Heart right ventricle (tissue), 16 donors: ENCODE measurements at regions not wholly inside any gene's neighbourhood (a gene's known extent, or its start where the extent isn't known, plus 50 kb on each side); places are given as distances from the start of the nearest gene placed in this dataset.

ENCODE experiments used
- ATAC-seq, 8 donors: fragments of 200-7000 bp; cut with Tn5 transposase; one replicate each; pipeline ENCODE4 v1.9.1; 2020; ENCODE audit warnings: mild to moderate bottlenecking in 8 of 8, moderate library complexity in 8 of 8, moderate number of reproducible peaks in 1 of 8
- DNase-seq, 2 donors: peaks; one replicate each; pipeline ENCODE4 v3.0.0-alpha.2; 2020
- H3K27ac ChIP-seq, 10 donors: fragments of 200-600 bp; sonication (generic) in 2 of 10; one replicate each; pipeline versions ENCODE4 v1.5.0 to v1.8.0; 2020 to 2022; ENCODE audit warnings: mild to moderate bottlenecking in 3 of 10
- H3K27me3 ChIP-seq, 7 donors: fragments of 200-600 bp; one replicate each; pipeline ENCODE4 v1.8.0; 2021 to 2022; ENCODE audit warnings: mild to moderate bottlenecking in 2 of 7
- H3K36me3 ChIP-seq, 9 donors: fragments of 200-600 bp; sonication (generic) in 1 of 9; one replicate each; pipeline versions ENCODE4 v1.5.0 to v1.8.0; 2020 to 2022; ENCODE audit warnings: mild to moderate bottlenecking in 2 of 9
- H3K4me1 ChIP-seq, 9 donors: fragments of 200-600 bp; sonication (generic) in 1 of 9; one replicate each; pipeline versions ENCODE4 v1.5.0 to v1.8.0; 2020 to 2022; ENCODE audit warnings: mild to moderate bottlenecking in 4 of 9
- H3K4me3 ChIP-seq, 10 donors: fragments of 200-600 bp; sonication (generic) in 2 of 10; one replicate each; pipeline versions ENCODE4 v1.5.0 to v1.8.0; 2020 to 2022; ENCODE audit warnings: mild to moderate bottlenecking in 7 of 10, moderate library complexity in 2 of 10
- H3K9me3 ChIP-seq, 11 donors: fragments of 200-600 bp in 10 of 11; sonication (generic) in 2 of 11; one replicate each; pipeline versions ENCODE4 v1.5.0 to v1.8.0; 2013 to 2022; ENCODE audit warnings: mild to moderate bottlenecking in 2 of 11, control low read depth in 1 of 11, moderate library complexity in 1 of 11
- WGBS, 2 donors: extraction: QIAGEN DNeasy Blood & Tissue Kit; methylation state at CpG; one replicate each; pipeline ENCODE4 v1.1.7; 2013; ENCODE audit warnings: inconsistent platforms in 1 of 2; 5-methylcytosine and 5-hydroxymethylcytosine counted together
- intact Hi-C, 10 donors: fragments of 100-400 bp; cut with DNase I; formaldehyde crosslinking; loops; one replicate each; pipeline versions ENCODE4 v1.11.1 to v1.14.2; 2022
- TF ChIP-seq, protein P1 (sequence below), 9 donors: fragments of 200-600 bp; sonication (generic) in 2 of 9; IDR thresholded peaks; one replicate each; pipeline versions ENCODE4 v1.5.0 to v1.8.0; 2021 to 2022; ENCODE audit warnings: antibody characterized with exemption in 9 of 9, mild to moderate bottlenecking in 5 of 9, moderate library complexity in 1 of 9
- donor health status: Arrhythmogenic right ventricular cardiomyopathy.
- donor health status: ischemic (EF 13 %, LVEDD 7.1; RV severe dilation, severe dysfunction).
- donor health status: healthy with polysubstance abuse.
- donor health status: DM: no; HTN: yes; CAD: no.
- donor health status: DM: no; HTN: no; CAD: no.
- donor health status: ischemic (EF 25% LVEDD 6.9; RV normal size, moderate dysfunction).
- donor health status: ischemic (EF 25% LVEDD 5.7; RV mildly dilated, moderate dysfunction).
- donor health status: healthy.
- donor health status: DM: yes; HTN: yes; CAD: no.
- donor health status: Ischemic cardiomyopathy.
- donor health status: ischemic (EF 35%, LVEDD 5.7; RV mildly dilated, moderate dysfunction).
- donor health status: nonischemic (EF 11% LVEDD 7.7; RV severe dilation, severe dysfunction).
- donor health status: DM: yes; HTN: yes; CAD: no.
- donor health status: PGD.
- donor health status: ischemic (EF 29% LVEDD 5.4; RV normal size, mild dysfunction).
- donor health status: nonischemic (EF 23%, LVEDD 6.1; RV moderate dilation, normal function).

DNA sequence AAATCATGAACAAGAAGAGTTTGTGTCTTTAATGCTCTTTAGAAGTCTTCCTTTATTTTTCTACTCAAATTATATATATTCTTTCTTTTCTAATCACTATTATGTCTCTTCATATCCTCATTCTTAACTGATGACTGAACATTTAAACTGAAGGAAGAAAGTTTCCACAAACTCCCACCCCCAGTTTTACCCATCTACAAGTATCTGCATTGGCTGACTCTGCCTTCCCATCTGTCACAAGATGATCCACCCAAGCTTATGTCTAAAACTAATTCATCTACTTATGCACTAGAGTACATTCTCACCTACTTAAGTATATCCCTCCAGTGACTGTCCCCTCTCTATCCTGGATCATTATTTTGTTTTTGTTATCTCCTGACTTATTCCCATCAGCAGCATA lies 344.5 kb downstream of the PRR16 start:
- TF ChIP-seq, protein P1, sequence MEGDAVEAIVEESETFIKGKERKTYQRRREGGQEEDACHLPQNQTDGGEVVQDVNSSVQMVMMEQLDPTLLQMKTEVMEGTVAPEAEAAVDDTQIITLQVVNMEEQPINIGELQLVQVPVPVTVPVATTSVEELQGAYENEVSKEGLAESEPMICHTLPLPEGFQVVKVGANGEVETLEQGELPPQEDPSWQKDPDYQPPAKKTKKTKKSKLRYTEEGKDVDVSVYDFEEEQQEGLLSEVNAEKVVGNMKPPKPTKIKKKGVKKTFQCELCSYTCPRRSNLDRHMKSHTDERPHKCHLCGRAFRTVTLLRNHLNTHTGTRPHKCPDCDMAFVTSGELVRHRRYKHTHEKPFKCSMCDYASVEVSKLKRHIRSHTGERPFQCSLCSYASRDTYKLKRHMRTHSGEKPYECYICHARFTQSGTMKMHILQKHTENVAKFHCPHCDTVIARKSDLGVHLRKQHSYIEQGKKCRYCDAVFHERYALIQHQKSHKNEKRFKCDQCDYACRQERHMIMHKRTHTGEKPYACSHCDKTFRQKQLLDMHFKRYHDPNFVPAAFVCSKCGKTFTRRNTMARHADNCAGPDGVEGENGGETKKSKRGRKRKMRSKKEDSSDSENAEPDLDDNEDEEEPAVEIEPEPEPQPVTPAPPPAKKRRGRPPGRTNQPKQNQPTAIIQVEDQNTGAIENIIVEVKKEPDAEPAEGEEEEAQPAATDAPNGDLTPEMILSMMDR (IDR thresholded peaks at IDR 0.05), result no peak
- intact Hi-C loops, result loop anchor here in 6 of 10 donors (10.0 kb wide), 4 partner anchors 344 to 874 kb away; partner anchors contain the start of gene PRR16 (in 2 of the 6)
- DNase-seq (no peak), ATAC-seq (no peak)
- Histone ChIP-seq H3K9me3 (peaks cover 0 to 9% (median 0%) of the 10 kb centered on the region in 11 donors), H3K27ac (no peak overlapping the region), H3K4me3 (no peak overlapping the region), H3K27me3 (no peaks in the 10 kb centered on the region), H3K4me1 (peaks cover 0 to 6% (median 0%) of the 10 kb centered on the region in 9 donors), H3K36me3 (no peaks in the 10 kb centered on the region)

DNA sequence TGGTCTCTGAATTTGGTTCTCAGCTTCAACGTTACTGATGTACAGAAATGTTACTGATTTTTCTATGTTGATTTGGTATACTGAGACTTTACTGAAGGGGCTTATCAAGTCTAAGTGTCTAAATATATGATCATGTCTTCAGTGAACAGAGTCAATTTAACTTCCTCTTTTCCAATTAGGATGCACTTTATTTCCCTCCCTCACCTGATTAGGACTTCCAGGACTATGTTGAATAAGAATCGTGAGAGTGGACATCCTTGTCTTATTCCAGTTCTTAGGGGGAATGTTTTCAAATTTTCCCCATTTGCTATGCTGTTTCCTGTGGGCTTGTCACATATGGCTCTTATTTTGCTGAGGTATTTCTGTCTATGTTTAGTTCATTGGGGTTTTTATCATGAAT lies 349.5 kb downstream of the PRR16 start:
- Histone ChIP-seq H3K36me3 (no peaks in the 10 kb centered on the region), H3K9me3 (peaks cover 0 to 13% (median 2%) of the 10 kb centered on the region in 11 donors), H3K4me3 (no peak overlapping the region), H3K27ac (no peak overlapping the region), H3K4me1 (no peaks in the 10 kb centered on the region), H3K27me3 (no peaks in the 10 kb centered on the region)
- TF ChIP-seq, protein P1 (IDR thresholded peaks at IDR 0.05), result no peak
- 79 to 88% methylated on average over 2 of the region's 2 CpGs for WGBS, 2 donors
- ATAC-seq, result no peak
- no peak for DNase-seq
- intact Hi-C loops, result no loop called here

DNA sequence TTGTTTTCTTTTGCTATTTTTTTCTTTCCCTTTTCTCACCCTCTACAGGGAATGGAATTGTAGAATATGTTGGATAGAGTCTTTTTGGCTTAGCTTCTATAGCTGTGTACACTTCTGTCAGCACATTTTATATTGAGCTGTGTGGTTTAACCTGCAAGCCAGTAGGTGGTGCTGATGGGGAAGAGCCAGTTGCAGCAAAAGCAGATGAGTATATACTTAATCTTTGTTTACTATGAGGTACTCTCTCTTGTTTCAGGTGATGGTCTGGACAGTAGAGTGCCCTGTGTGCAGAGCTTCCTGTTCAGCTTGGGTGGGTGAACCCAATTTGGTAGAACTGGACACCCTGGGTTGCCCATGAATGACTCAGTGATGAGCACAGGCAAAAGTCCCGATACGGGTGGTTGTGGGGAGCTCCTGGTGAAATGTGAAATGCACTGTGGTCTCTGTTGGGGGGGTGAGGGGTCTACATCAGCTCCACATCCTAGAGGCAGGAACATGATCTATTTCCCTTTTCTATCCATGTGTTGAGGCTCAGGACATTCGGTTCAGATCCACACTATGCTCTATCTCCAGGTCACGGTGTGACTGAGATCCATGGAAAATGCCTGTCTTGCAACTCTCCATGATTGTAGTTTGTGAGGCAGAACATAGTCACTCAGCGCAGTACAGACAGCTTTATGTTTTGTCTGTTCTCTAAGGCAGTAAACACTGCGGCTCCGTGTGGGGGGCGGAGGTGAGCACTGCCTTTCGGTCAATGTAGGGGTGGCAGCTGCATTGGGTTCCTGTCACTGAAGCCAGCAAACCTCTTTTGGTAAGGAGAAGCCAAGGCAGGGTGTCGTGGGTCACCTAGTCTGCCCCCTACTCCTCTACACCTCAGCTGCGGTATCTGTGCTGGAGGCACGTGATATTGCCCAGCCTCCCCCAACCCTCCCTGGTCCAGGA lies 353.2 kb downstream of the PRR16 start:
- TF ChIP-seq, protein P1 (IDR thresholded peaks at IDR 0.05), result peak in 7 of 9 donors; percentile 1 to 47 (median 27)
- 82 to 93% methylated on average over 12 of the region's 12 CpGs for WGBS, 2 donors
- Histone ChIP-seq H3K27me3 (no peaks in the 10 kb centered on the region), H3K4me3 (no peak overlapping the region), H3K9me3 (peaks cover 0 to 13% (median 2%) of the 10 kb centered on the region in 11 donors), H3K4me1 (no peaks in the 10 kb centered on the region), H3K36me3 (no peaks in the 10 kb centered on the region), H3K27ac (no peak overlapping the region)
- DNase-seq, result no peak
- intact Hi-C loops, result loop anchor here in 1 of 10 donors (5.0 kb wide), 1 partner anchor 1055 kb away; no protein-coding TSS in a partner anchor
- ATAC-seq, result no peak

DNA sequence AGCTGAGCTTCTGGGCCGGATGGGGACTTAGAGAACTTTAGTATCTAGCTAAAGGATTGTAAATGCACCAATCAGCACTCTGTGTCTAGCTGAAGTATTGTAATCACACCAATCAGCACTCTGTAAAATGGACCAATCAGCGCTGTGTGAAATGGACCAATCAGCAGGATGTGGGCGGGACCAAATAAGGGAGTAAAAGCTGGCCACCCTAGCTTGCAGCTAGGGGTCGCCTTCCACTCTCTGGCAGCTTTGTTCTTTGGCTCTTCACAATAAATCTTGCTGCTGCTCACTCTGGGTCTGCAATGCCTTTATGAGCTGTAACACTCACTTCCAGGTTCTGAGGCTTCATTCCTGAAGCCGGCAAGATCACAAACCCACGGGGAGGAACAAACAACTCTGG lies 354.0 kb downstream of the PRR16 start:
- DNase-seq, result no peak
- peaks cover 0 to 7% (median 0%) of the 10 kb centered on the region in 11 donors for H3K9me3 ChIP-seq
- no peak overlapping the region for H3K4me3 ChIP-seq
- H3K27ac ChIP-seq, result no peak overlapping the region
- H3K4me1 ChIP-seq, result no peaks in the 10 kb centered on the region
- H3K27me3 ChIP-seq, result no peaks in the 10 kb centered on the region
- H3K36me3 ChIP-seq, result no peaks in the 10 kb centered on the region
- WGBS, 2 donors, result 81 to 82% methylated on average over 6 of the region's 6 CpGs
- ATAC-seq, result no peak
- intact Hi-C loops, result loop anchor here in 1 of 10 donors (5.0 kb wide), 1 partner anchor 1054 kb away; no protein-coding TSS in a partner anchor
- TF ChIP-seq, protein P1 (IDR thresholded peaks at IDR 0.05), result no peak
